ENCODE measurements at regions not wholly inside any gene's neighbourhood (a gene's known extent, or its start where the extent isn't known, plus 50 kb on each side); places are given as distances from the start of the nearest gene placed in this dataset.

- DNase-seq (ENCODE audit: extremely low spot score) = no peak
- TF ChIP-seq CTCF (IDR thresholded peaks at IDR 0.05; ENCODE audit: control extremely low read depth, extremely low read depth, low read depth, missing control alignments) = no peak
- CTCF ChIA-PET = interaction anchor here (0.6 to 1.5 kb wide), 2 partner anchors 8 to 422 kb away, joined by 3 to 4 read pairs; no protein-coding TSS in a partner anchor
- POLR2A ChIA-PET = no interaction called here
These were observed 119.0 kb upstream of the SLC25A48 start for GRCh38 chr5:135715267-135716055.

- CTCF ChIA-PET = interaction anchor here (0.6 kb wide), 1 partner anchor 423 kb away, joined by 3 read pairs; no protein-coding TSS in a partner anchor
- TF ChIP-seq CTCF (IDR thresholded peaks at IDR 0.05; ENCODE audit: control extremely low read depth, extremely low read depth, low read depth, missing control alignments) = no peak
- DNase-seq (ENCODE audit: extremely low spot score) = no peak
- POLR2A ChIA-PET = no interaction called here
These were observed 120.2 kb upstream of the SLC25A48 start for GRCh38 chr5:135714126-135714894.

GRCh38 chr5:135713161-135713915, 121.1 kb upstream of the SLC25A48 start:
- ChIA-PET POLR2A (no interaction called here), CTCF (no interaction called here)
- TF ChIP-seq CTCF (IDR thresholded peaks at IDR 0.05; ENCODE audit: control extremely low read depth, extremely low read depth, low read depth, missing control alignments) = no peak
- no peak for DNase-seq (ENCODE audit: extremely low spot score)

GRCh38 chr5:135711911-135712310, 122.6 kb upstream of the SLC25A48 start:
- TF ChIP-seq CTCF (IDR thresholded peaks at IDR 0.05; ENCODE audit: control extremely low read depth, extremely low read depth, low read depth, missing control alignments) = no peak

GRCh38 chr5:135710045-135710675, 124.3 kb upstream of the SLC25A48 start:
- ChIA-PET POLR2A (no interaction called here), CTCF (no interaction called here)
- no peak for TF ChIP-seq CTCF (IDR thresholded peaks at IDR 0.05; ENCODE audit: control extremely low read depth, extremely low read depth, low read depth, missing control alignments)
- no peak for DNase-seq (ENCODE audit: extremely low spot score)

More at GRCh38 chr5:135711911-135712310, 122.6 kb upstream of the SLC25A48 start:
- POLR2A ChIA-PET = no interaction called here
- CTCF ChIA-PET = no interaction called here
- no peak for DNase-seq (ENCODE audit: extremely low spot score)

GRCh38 chr5:135709208-135709575, 125.3 kb upstream of the SLC25A48 start:
- TF ChIP-seq CTCF (IDR thresholded peaks at IDR 0.05; ENCODE audit: control extremely low read depth, extremely low read depth, low read depth, missing control alignments) = no peak
- POLR2A ChIA-PET = no interaction called here
- CTCF ChIA-PET = no interaction called here
- DNase-seq (ENCODE audit: extremely low spot score) = no peak
